ENCODE measurements at regions not wholly inside any gene's neighbourhood (a gene's known extent, or its start where the extent isn't known, plus 50 kb on each side); places are given as distances from the start of the nearest gene placed in this dataset.

DNA sequence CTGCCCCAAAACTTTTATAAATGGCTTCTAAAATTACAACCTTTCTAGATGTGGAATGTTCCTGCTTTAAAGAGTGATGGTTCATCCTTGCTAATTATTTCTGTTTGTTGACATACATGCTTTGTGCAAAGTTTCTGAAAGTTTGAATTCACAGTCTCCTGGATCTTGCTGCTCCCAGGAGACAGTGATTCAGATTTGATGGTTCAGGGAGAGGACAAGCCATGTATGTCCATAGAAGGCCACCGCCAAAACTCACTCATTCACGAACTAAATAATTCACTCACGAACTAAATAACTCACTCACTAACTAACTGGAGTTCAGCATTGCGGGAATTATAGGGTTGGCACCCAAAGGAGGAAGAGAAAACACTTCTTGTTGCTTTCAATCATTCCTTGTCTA, 416.5 kb upstream of the ZEB2 start:
- DNase-seq (ENCODE audit: low spot score in 2 of 2), result no peak
- H3K4me1 ChIP-seq, result peaks cover 16% of the 10 kb centered on the region
- no peaks in the 10 kb centered on the region for H3K27me3 ChIP-seq
- H3K9me3 ChIP-seq, result no peaks in the 10 kb centered on the region
- no peak overlapping the region for H3K4me3 ChIP-seq
- H3K27ac ChIP-seq, result no peak overlapping the region
- TF ChIP-seq EP300 (IDR thresholded peaks at IDR 0.05) (no peak), CTCF (IDR thresholded peaks at IDR 0.05) (no peak), POLR2A (IDR thresholded peaks at IDR 0.05) (no peak), POLR2AphosphoS5 (IDR thresholded peaks at IDR 0.05) (no peak)
- no peaks in the 10 kb centered on the region for H3K36me3 ChIP-seq
- WGBS, result 74% methylated on average over 4 of the region's 4 CpGs

DNA sequence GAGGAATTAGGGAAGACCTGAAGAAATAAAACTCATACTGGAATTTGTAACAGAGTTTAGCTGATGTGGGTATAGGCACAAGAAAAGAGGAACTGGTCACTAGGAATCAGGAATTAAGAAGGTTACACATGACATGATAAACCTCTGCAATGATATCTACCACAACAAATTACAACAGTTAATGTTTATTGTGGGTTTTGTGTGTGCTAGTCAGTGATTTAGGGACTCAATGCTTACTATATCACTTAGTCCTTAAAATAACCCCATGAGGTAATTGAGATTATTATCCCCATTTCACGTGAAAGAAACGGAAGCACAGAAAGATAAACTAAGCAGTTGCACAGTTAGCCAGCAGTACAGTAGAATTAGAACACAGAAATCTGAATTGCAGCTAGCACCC, 415.8 kb upstream of the ZEB2 start:
- no peak overlapping the region for H3K4me3 ChIP-seq
- H3K9me3 ChIP-seq, result no peaks in the 10 kb centered on the region
- DNase-seq (ENCODE audit: low spot score in 2 of 2), result no peak
- H3K36me3 ChIP-seq, result no peaks in the 10 kb centered on the region
- no peak for TF ChIP-seq CTCF (IDR thresholded peaks at IDR 0.05)
- no peaks in the 10 kb centered on the region for H3K27me3 ChIP-seq
- no peak overlapping the region for H3K27ac ChIP-seq
- 79% methylated on average over 2 of the region's 2 CpGs for WGBS
- peaks cover 16% of the 10 kb centered on the region for H3K4me1 ChIP-seq

DNA sequence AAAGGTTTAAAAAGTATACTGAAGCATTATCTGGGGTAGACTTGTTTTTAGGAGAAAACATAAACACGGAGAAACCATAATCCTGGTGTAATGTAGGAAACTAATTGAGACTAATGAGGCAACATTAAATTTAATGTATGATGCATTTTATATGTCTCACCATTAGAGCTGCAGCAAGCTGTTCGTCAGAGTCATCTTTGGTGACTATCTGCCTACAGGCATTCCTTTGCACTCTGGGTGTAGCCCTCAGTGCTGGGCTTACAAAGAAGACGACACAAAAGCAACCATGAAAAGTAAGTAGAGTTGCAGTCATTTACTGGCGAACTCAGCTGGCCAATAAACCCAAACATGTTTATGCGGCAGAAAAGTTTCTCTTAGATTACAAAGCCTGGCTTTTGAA, 415.3 kb upstream of the ZEB2 start:
- WGBS, result 84% methylated on average over 5 of the region's 5 CpGs
- TF ChIP-seq POLR2AphosphoS5 (IDR thresholded peaks at IDR 0.05) (no peak), CTCF (IDR thresholded peaks at IDR 0.05) (no peak), POLR2A (IDR thresholded peaks at IDR 0.05) (no peak), EP300 (IDR thresholded peaks at IDR 0.05) (no peak)
- Histone ChIP-seq H3K36me3 (no peaks in the 10 kb centered on the region), H3K27ac (no peak overlapping the region), H3K27me3 (no peaks in the 10 kb centered on the region), H3K9me3 (no peaks in the 10 kb centered on the region), H3K4me1 (peaks cover 16% of the 10 kb centered on the region), H3K4me3 (no peak overlapping the region)
- no peak for DNase-seq (ENCODE audit: low spot score in 2 of 2)

- no peak for DNase-seq (ENCODE audit: low spot score in 2 of 2)
These were observed 412.0 kb upstream of the ZEB2 start for GRCh38 chr2:144931960-144932359.

GRCh38 chr2:144931480-144931879, 411.6 kb upstream of the ZEB2 start:
- WGBS, result 100% methylated on average over 1 of the region's 1 CpG

More at GRCh38 chr2:144931960-144932359, 412.0 kb upstream of the ZEB2 start:
- no peak for TF ChIP-seq POLR2A (IDR thresholded peaks at IDR 0.05)
- no peak for TF ChIP-seq EP300 (IDR thresholded peaks at IDR 0.05)
- TF ChIP-seq CTCF (IDR thresholded peaks at IDR 0.05), result no peak
- TF ChIP-seq POLR2AphosphoS5 (IDR thresholded peaks at IDR 0.05), result no peak
- Histone ChIP-seq H3K36me3 (no peaks in the 10 kb centered on the region), H3K4me3 (no peak overlapping the region), H3K4me1 (no peaks in the 10 kb centered on the region), H3K27me3 (no peaks in the 10 kb centered on the region), H3K27ac (no peak overlapping the region), H3K9me3 (peaks cover 8% of the 10 kb centered on the region)

More at GRCh38 chr2:144931480-144931879, 411.6 kb upstream of the ZEB2 start:
- Histone ChIP-seq H3K9me3 (peaks cover 9% of the 10 kb centered on the region), H3K27ac (no peak overlapping the region), H3K4me1 (no peaks in the 10 kb centered on the region), H3K4me3 (no peak overlapping the region), H3K27me3 (no peaks in the 10 kb centered on the region), H3K36me3 (no peaks in the 10 kb centered on the region)
- TF ChIP-seq POLR2A (IDR thresholded peaks at IDR 0.05) (no peak), CTCF (IDR thresholded peaks at IDR 0.05) (no peak), EP300 (IDR thresholded peaks at IDR 0.05) (no peak), POLR2AphosphoS5 (IDR thresholded peaks at IDR 0.05) (no peak)
- no peak for DNase-seq (ENCODE audit: low spot score in 2 of 2)

Data from suprapubic skin (tissue), 4 donors.